Stimulated activated CD4-positive, alpha-beta T cell treated with anti-CD3 and anti-CD28 coated beads, Interleukin-12 subunit alpha, Interleukin-12 subunit beta, amount 100 ng/mL, for 48 hours (primary cell): ENCODE measurements at regions not wholly inside any gene's neighbourhood (a gene's known extent, or its start where the extent isn't known, plus 50 kb on each side); places are given as distances from the start of the nearest gene placed in this dataset.
A peak's percentile ranks its signal among the peaks of the same experiment; 100 is the strongest.

Experiments
- DNase-seq, 3 donors: peaks; one replicate each; pipeline ENCODE4 v3.0.0-alpha.2; 2020; ENCODE audit warnings: low read depth in 2 of 3, low spot score in 1 of 3

DNA sequence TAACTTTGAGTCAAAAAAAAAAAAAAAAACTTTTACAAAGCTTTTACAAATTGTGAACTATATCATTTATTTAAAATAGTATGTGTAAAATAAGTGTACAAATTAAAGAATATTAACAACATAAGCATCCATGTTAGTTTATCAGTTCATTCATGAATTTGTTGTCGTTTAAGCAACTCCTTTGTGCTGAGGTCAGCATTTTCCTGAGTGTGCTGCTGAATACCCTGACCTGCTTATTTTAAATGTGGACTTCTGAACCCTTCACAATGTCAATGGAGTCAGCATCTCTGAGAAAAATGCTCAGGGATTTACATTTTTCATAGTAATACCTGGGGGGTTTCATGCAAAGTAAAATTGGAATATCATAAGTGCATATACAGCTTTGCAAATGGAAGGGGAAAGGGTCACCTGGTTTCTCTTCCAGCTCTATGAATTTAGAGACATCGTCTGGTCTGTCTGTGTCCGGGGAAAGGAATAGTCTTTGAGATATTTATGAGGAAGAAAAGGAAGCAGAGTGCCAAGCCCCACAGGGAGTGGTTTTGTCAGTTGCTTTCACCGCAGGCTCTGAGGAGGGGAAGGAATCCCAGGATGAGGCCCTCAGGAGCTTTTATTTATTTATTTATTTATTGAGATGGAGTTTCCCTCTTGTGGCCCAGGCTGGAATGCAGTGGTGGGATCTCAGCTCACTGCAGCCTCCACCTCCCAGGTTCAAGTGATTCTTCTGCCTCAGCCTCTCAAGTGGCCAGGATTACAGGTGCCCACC lies 125.5 kb upstream of the SVIL start:
- no peak for DNase-seq

GRCh38 chr10:29757551-29758297 lies 123.0 kb upstream of the SVIL start:
- no peak for DNase-seq

DNA sequence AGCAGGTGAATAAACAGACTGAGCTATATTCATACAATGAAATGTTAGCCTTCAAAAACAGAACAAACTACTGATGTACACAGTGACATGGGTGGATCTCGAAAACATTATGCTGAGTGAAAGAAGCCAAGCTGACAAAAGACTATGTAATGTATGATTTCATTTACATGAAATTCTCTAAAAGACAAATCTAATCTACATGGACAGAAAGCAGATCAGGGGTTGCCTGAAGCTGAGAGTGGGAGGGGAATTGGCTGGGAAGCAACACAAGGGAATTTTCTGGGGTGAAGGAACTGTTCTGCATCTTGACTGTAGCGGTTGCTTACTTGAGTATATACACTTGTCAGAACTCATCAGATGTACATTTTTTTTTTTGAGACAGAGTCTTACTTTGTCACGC lies 121.7 kb upstream of the SVIL start:
- DNase-seq = no peak

DNA sequence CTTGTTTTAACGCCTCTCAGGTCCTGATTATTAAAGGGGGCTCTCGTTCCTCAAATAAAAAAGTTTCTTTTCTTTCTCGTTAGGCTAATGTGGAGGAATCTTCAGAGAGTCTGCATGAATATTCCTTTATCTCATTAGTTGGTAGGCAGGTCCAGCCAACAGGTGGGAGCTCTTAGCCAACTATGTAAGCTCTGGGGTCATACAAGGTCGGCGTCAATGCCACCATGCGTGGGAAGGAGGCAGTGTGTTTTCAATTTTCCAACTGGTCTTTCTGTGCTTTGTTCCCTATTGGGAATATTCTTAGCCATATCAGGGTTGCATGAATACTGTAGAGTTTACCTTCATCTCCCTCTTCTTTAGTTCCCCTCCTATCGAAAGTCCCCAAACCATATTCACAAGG lies 118.5 kb upstream of the SVIL start:
- no peak for DNase-seq

GRCh38 chr10:29751684-29752083 lies 116.9 kb upstream of the SVIL start:
- DNase-seq = no peak

GRCh38 chr10:29751240-29751639 lies 116.5 kb upstream of the SVIL start:
- DNase-seq = no peak

- DNase-seq = no peak
Measured at GRCh38 chr10:29749150-29749549, 114.4 kb upstream of the SVIL start.

DNA sequence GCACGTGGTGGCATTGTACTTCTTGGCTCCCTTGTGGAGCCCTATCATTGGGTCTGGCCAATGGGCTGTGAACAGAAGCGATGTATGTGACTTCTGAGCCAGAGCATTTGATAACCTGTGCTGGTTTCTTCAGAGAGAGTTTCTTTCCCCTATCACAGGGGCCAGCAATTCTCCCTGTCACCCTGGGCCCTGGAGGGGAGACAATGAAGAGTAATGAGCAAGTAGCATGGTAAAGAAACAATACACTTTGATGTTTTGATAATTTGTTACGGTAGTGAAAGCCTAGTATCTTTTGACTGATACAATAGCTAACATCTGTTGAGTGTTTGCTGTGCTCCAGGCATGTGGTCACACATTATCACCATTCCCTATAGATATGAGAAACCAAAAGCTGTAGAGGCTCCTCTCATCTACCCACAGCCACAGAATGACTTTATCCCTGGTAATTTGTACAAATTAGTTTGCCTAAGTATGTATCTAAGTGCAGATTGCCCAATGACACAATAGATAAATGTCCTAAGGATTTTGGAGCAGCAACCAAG lies 113.4 kb upstream of the SVIL start:
- DNase-seq = no peak

DNA sequence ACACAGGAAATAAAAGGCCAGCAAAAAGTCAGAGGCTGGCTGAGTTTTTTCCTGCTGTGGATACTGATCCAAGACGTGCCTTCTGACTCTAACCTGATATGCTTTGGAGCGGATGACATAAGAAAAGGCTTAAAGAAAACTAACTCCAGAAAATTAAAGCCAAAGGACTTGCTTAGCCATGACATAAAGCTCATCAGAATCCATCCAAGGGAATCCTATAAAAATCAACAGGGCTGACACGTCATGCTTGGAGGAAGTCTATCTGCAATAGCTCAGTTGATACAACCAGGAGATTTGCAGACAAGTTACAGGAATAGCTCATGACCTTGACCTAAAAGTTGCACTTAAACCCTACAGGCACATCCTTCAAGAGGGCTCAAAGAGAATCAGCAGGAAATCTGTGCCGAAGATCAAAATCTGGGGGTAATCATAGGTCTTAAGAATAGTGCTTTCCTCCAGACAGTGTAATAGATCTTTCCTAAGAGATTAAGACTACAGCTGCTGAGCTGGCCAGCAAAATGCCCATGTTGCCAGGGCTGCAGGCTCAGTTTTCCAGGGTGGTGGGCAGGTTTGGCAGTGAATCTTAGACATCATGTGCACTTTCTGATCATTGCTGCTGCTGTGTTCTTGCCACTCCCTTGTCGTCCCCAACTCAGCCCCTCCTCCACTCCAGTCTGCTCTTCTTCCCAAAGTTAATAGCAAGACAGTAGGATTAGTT lies 111.5 kb upstream of the SVIL start:
- no peak for DNase-seq

GRCh38 chr10:29740981-29741545 lies 106.3 kb upstream of the SVIL start:
- DNase-seq = no peak

DNA sequence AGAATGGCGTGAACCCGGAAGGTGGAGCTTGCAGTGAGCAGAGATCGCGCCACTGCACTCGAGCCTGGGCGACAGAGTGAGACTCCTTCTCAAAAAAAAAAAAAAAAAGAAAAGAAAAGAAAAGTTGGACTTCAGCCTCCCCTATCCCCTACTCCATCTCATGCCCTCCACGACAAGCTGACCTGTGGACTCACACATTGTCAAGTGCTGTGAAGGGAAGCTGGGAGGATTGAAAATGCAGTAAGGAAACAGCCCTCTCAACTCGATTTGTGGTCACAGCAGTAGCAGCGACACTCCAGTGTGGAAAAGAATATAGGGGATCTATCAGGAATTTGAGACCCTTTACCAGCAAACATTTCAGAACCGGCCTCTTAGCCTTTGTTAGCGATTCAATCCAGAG lies 103.6 kb upstream of the SVIL start:
- no peak for DNase-seq

DNA sequence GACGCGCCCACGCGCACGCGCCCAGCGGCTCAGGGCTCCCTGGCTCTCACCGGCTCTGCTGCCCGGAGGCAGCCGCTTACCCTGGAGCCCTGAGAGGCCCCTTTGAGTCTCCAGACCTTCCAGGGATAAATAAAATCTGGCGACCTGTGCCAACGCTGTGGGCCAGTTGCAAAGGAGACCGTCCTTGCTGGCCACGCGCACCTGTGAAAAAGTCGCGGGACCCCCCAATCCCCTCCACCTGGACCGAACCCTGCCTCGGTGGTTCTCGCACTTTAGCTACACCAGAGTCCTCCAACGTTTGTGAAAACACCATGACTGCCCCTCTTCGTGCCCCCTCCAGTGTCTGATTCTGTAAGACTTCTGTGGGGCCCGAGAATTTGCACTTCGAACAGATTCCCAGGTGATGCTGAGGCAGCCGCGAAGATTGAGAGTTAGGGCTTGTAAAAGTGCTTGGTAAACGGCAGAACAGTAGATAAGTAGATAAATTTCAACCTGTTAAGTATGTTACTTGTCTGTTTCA lies 102.4 kb upstream of the SVIL start:
- DNase-seq = peak in 1 of 3 donors; percentile 18

- DNase-seq = no peak
Measured at GRCh38 chr10:29736366-29737073, 101.7 kb upstream of the SVIL start.

DNA sequence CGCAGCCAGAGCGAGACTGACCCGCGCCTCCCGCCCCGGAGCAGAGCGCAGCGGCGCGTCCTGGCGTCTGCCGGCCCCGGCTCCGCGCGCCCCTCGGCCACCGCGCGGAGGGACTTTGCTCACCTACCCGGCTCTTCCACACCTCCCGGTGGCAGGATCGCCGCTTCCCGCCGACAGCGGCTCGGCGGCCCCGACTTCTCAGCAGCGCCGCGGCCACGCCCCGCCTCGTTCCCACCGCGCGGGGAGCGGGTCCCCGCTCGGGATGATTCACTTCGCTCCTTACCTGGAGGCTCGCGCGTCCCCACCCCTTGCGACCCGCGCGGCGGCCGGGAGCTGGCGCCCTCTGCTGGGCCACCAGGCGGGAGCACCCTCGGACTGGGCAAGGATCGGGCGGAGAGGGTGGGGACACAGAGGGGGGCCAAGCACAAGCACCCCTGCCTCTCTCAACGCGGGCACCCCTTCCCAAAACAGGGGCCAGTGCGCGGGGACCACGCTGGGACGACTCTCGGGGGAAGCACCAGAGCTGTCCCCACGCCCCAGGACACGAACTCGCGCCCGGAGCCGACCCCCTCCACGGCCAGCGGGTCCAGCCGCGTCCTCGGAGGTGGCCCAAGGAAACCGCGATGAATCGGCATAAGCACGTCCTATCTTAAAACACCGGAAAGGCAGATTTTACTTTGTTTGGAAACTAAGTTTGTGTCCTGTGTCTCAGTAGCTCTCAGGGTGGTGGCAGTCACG lies 101.0 kb upstream of the SVIL start:
- DNase-seq = peak; percentile 72 to 79 (median 76)

DNA sequence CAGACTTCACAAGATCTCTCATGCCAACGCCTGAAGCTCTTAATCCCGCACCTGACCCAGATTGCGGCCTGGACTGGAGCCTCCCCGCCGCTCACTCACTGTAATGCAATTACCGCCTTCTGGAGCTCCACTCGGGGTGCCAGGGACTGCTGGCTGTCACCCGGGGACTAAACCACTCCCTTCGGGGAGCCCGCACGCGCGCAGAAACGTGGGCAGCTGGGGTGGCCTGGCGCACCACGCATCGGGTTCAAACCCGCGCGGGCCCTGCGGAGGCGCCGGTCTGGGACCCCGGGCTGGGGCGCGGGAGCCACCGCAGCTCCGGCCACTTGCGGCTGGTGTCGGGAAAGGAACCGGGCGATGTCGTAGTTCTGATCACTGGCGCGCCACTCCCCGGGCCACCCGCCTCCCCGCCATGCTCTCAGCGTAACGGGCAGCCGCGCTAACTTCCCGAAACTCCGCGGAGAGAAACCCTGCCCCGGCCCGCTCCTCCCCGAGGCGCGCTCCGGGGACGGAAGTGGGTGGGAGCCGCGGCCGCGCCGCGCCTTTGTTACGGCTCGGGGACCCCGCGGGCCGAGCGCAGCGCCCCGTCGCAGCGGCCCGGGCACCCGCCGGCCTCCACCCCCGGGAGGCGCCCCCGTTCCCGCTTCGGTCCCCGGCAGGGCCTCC lies 100.3 kb upstream of the SVIL start:
- peak in 2 of 3 donors; percentile 27 to 47 for DNase-seq

- DNase-seq = no peak
Measured at GRCh38 chr10:29734640-29734961, 99.8 kb upstream of the SVIL start.

DNA sequence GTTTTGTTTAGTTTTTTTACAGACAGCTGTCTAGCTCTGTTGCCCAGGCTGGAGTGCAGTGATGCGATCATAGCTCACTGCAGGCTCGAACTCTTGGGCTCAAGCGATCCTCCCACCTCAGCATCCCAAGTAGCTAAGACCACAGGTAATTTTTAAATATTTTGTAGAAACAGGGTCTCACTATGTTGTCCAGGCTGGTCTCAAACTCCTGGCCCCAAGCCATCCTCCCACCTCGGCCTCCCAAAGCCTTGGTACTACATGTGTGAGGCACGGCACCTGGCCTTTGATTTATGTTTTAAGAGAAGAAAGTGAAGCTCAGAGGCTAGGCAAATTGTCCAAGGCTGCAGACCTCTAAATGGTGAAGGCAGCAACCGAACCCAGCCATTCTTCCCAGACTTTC lies 98.6 kb upstream of the SVIL start:
- DNase-seq = no peak

DNA sequence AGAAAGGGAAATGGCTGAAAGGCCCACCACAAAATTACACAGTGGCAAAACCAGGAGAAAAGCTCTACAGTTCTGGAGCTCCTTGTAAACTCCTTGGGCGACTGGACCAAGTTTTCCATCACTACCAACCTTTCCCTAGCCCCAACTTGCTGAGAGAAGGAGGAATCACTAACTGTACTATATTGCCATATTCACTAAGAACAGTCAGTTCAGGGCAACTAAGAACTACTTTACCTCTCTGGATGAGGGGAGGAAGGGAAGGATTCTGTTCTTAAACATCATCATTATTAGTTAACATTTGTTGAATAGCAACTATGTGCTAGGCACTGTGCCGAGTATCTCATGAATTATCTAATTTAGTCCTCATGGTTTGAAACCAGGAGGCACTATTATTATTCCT lies 98.1 kb upstream of the SVIL start:
- DNase-seq = no peak

DNA sequence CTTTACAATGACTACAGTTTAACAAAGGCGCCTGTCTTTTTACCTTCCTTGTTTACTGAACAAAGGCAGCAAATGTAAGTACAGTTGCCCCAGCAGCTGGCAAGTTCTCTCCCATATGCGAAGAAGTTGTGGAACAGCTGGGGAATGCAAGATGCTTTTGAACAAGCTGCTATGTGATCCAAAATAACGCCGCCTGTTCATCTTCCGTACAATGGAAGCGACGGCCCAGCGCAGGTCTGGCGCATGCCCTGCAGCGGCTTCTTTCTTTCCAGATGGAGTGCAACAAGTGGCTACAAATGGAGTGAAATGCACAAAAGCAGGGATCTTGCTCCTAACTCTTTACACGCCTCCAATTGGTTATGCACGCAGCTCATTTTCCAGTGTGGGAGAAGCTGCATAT lies 97.0 kb upstream of the SVIL start:
- DNase-seq = no peak

DNA sequence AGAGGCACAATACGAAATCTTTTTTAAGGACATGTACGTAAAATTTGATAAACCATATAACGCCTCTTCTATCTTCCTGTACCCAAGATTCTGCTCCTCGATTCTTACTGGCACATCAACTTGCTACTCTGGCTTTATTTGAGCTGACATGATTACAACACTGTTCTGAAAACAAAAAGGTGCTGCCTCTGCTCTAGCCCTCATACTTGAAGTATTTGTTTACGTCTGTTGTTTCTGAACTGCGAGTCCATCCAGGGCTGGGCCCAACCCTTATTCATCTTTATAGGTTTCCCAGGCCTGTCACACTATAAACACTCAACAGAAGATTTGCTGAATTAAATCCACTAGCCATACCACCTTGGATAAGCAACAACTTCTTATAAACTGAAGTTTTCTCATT lies 96.2 kb upstream of the SVIL start:
- no peak for DNase-seq
